Breast epithelium (tissue), 4 donors: ENCODE measurements at regions not wholly inside any gene's neighbourhood (a gene's known extent, or its start where the extent isn't known, plus 50 kb on each side); places are given as distances from the start of the nearest gene placed in this dataset.

ENCODE experiments used
- DNase-seq, 2 donors: peaks; one replicate each; pipeline ENCODE4 v3.0.0-alpha.2; 2019; ENCODE audit warnings: low spot score in 2 of 2
- H3K27ac ChIP-seq, 2 donors: fragments of 200-600 bp; sonication (generic) in 1 of 2; one replicate each; pipeline ENCODE4 v1.5.1; 2016 to 2019; ENCODE audit warnings: mild to moderate bottlenecking in 1 of 2
- H3K27me3 ChIP-seq, 2 donors: fragments of 200-600 bp; sonication (generic) in 1 of 2; one replicate each; pipeline versions ENCODE4 v1.5.1 to v1.6.0; 2017 to 2019; ENCODE audit warnings: control low read depth in 1 of 2, mild to moderate bottlenecking in 1 of 2
- H3K36me3 ChIP-seq: fragments of 200-600 bp; one replicate; pipeline ENCODE4 v1.5.1; 2019
- H3K4me1 ChIP-seq, 2 donors: fragments of 200-600 bp; sonication (generic); one replicate each; pipeline ENCODE4 v1.5.1; 2016 to 2019; ENCODE audit warnings: control low read depth in 1 of 2
- H3K4me3 ChIP-seq, 3 donors: fragments of 200-600 bp; sonication (generic); 1 replicate in 2 of 3; 2 replicates in 1 of 3; pipeline ENCODE4 v1.5.1; 2016 to 2019; ENCODE audit warnings: mild to moderate bottlenecking in 3 of 3, moderate library complexity in 2 of 3
- H3K9me3 ChIP-seq, 2 donors: fragments of 200-600 bp; sonication (generic) in 1 of 2; one replicate each; pipeline ENCODE4 v1.5.1; 2016 to 2019; ENCODE audit warnings: control low read depth in 1 of 2
- CTCF ChIP-seq, 3 donors: fragments of 450-650 bp; IDR thresholded peaks; one replicate each; pipeline ENCODE4 v1.5.1; 2016 to 2017; ENCODE audit warnings: antibody characterized with exemption in 3 of 3, mild to moderate bottlenecking in 3 of 3, moderate library complexity in 3 of 3
- POLR2A ChIP-seq: fragments of 450-650 bp; IDR thresholded peaks from one replicate; pipeline ENCODE4 v1.6.1; 2016; ENCODE audit warnings: antibody characterized with exemption, mild to moderate bottlenecking, moderate library complexity
- POLR2AphosphoS5 ChIP-seq, 3 donors: sonication (generic); formaldehyde crosslinking; IDR thresholded peaks; one replicate each; pipeline ENCODE4 v1.6.1; 2017; ENCODE audit warnings: antibody characterized with exemption in 3 of 3
- intact Hi-C: fragments of 100-400 bp; cut with DNase I; formaldehyde crosslinking; loops from one replicate; pipeline ENCODE4 v1.15.1; 2023; ENCODE audit warnings: low total_unique reads

GRCh38 chr16:54506741-54507500 lies 220.3 kb upstream of the IRX3 start:
- DNase-seq, result no peak
- Histone ChIP-seq H3K4me3 (no peak overlapping the region), H3K4me1 (peaks cover 0 to 9% of the 10 kb centered on the region in 2 donors), H3K36me3 (no peaks in the 10 kb centered on the region), H3K9me3 (no peaks in the 10 kb centered on the region), H3K27me3 (no peaks in the 10 kb centered on the region), H3K27ac (no peak overlapping the region)
- TF ChIP-seq CTCF (IDR thresholded peaks at IDR 0.05) (no peak), POLR2AphosphoS5 (IDR thresholded peaks at IDR 0.05) (no peak), POLR2A (no peak)
- intact Hi-C loops, result no loop called here

GRCh38 chr16:54506214-54506580 lies 219.6 kb upstream of the IRX3 start:
- no peaks in the 10 kb centered on the region for H3K9me3 ChIP-seq

GRCh38 chr16:54505549-54506213 lies 219.1 kb upstream of the IRX3 start:
- Histone ChIP-seq H3K4me3 (no peak overlapping the region), H3K9me3 (no peaks in the 10 kb centered on the region), H3K4me1 (peaks cover 0 to 6% of the 10 kb centered on the region in 2 donors), H3K27ac (no peak overlapping the region), H3K36me3 (no peaks in the 10 kb centered on the region), H3K27me3 (no peaks in the 10 kb centered on the region)
- intact Hi-C loops, result no loop called here
- TF ChIP-seq CTCF (IDR thresholded peaks at IDR 0.05) (no peak), POLR2AphosphoS5 (IDR thresholded peaks at IDR 0.05) (no peak), POLR2A (no peak)
- no peak for DNase-seq

More at GRCh38 chr16:54506214-54506580, 219.6 kb upstream of the IRX3 start:
- no peak for TF ChIP-seq CTCF (IDR thresholded peaks at IDR 0.05)
- no peak for TF ChIP-seq POLR2AphosphoS5 (IDR thresholded peaks at IDR 0.05)
- no peak for TF ChIP-seq POLR2A
- no peaks in the 10 kb centered on the region for H3K27me3 ChIP-seq
- H3K27ac ChIP-seq, result no peak overlapping the region
- H3K4me1 ChIP-seq, result peaks cover 0 to 9% of the 10 kb centered on the region in 2 donors
- H3K4me3 ChIP-seq, result no peak overlapping the region
- DNase-seq, result no peak
- no peaks in the 10 kb centered on the region for H3K36me3 ChIP-seq
- intact Hi-C loops, result no loop called here

GRCh38 chr16:54504372-54504771 lies 217.8 kb upstream of the IRX3 start:
- Histone ChIP-seq H3K27ac (peak overlapping the region in 1 of 2 donors; percentile 61), H3K27me3 (no peaks in the 10 kb centered on the region), H3K36me3 (no peaks in the 10 kb centered on the region), H3K4me3 (no peak overlapping the region), H3K4me1 (no peaks in the 10 kb centered on the region), H3K9me3 (no peaks in the 10 kb centered on the region)
- no peak for TF ChIP-seq POLR2A
- no peak for TF ChIP-seq POLR2AphosphoS5 (IDR thresholded peaks at IDR 0.05)
- no peak for TF ChIP-seq CTCF (IDR thresholded peaks at IDR 0.05)
- DNase-seq, result no peak
- intact Hi-C loops, result no loop called here

GRCh38 chr16:54503856-54504219 lies 217.3 kb upstream of the IRX3 start:
- H3K9me3 ChIP-seq, result no peaks in the 10 kb centered on the region

More at GRCh38 chr16:54503856-54504219, 217.3 kb upstream of the IRX3 start:
- Histone ChIP-seq H3K36me3 (no peaks in the 10 kb centered on the region), H3K27me3 (no peaks in the 10 kb centered on the region), H3K4me3 (no peak overlapping the region), H3K27ac (peak overlapping the region in 1 of 2 donors; percentile 28), H3K4me1 (no peaks in the 10 kb centered on the region)
- intact Hi-C loops, result no loop called here
- DNase-seq, result no peak
- TF ChIP-seq POLR2A (no peak), CTCF (IDR thresholded peaks at IDR 0.05) (no peak), POLR2AphosphoS5 (IDR thresholded peaks at IDR 0.05) (no peak)
